ENCODE measurements at regions not wholly inside any gene's neighbourhood (a gene's known extent, or its start where the extent isn't known, plus 50 kb on each side); places are given as distances from the start of the nearest gene placed in this dataset.

DNA sequence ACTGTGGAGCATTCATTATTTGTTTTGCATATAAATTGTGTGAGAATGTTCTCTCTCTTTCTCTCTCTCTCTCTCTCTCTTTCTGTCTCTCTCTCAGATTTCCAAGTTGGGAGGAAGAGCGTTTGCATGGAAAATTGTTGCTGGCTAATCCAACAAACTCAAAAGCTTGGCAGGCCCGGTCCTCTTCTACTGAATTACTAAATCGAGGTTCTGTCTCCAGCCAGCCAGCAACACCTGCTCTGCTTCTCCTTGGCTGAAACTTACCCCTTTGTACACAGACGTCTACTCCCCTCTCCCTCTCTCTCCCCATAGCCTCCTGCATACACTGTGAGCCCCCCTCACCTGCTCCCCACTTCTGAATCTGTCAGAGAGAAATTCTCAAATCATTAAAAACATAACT, 996.4 kb upstream of the AUTS2 start:
- WGBS, 2 donors = 54 to 70% methylated on average over 4 of the region's 4 CpGs
- TF ChIP-seq EP300 (IDR thresholded peaks at IDR 0.05) = no peak
- no peak for TF ChIP-seq POLR2AphosphoS5 (IDR thresholded peaks at IDR 0.05)
- TF ChIP-seq POLR2A (IDR thresholded peaks at IDR 0.05) = no peak
- TF ChIP-seq, protein P1, sequence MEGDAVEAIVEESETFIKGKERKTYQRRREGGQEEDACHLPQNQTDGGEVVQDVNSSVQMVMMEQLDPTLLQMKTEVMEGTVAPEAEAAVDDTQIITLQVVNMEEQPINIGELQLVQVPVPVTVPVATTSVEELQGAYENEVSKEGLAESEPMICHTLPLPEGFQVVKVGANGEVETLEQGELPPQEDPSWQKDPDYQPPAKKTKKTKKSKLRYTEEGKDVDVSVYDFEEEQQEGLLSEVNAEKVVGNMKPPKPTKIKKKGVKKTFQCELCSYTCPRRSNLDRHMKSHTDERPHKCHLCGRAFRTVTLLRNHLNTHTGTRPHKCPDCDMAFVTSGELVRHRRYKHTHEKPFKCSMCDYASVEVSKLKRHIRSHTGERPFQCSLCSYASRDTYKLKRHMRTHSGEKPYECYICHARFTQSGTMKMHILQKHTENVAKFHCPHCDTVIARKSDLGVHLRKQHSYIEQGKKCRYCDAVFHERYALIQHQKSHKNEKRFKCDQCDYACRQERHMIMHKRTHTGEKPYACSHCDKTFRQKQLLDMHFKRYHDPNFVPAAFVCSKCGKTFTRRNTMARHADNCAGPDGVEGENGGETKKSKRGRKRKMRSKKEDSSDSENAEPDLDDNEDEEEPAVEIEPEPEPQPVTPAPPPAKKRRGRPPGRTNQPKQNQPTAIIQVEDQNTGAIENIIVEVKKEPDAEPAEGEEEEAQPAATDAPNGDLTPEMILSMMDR (IDR thresholded peaks at IDR 0.05) = no peak
- peaks cover 0 to 8% (median 0%) of the 10 kb centered on the region in 4 donors for H3K4me1 ChIP-seq
- DNase-seq = no peak
- intact Hi-C loops (cut with DNase I) = no loop called here
- no peak overlapping the region for H3K4me3 ChIP-seq
- no peaks in the 10 kb centered on the region for H3K27me3 ChIP-seq
- H3K36me3 ChIP-seq = no peaks in the 10 kb centered on the region
- no peak overlapping the region for H3K27ac ChIP-seq
- no peaks in the 10 kb centered on the region for H3K9me3 ChIP-seq

DNA sequence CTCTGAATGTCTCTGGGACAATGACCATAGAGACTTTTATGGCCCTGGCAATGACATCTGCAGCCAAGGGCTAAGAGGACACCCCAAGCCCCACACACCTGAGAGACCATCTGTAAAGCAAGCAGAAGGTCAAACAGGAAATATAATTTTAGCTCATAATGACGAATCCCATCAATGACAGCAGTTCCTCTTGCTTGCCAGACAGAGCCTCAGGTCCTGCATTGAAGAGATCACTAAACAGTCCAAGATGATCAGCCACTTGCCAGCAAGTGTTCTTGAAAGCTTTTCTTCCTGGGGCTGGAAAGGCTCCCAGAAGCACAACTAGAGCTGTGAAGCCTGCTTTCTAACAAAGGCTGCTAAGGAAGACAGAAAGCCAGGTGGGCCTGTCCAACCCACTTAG, 993.7 kb upstream of the AUTS2 start:
- H3K36me3 ChIP-seq = no peaks in the 10 kb centered on the region
- peaks cover 0 to 8% (median 0%) of the 10 kb centered on the region in 4 donors for H3K4me1 ChIP-seq
- H3K27ac ChIP-seq = no peak overlapping the region
- intact Hi-C loops (cut with DNase I) = no loop called here
- no peaks in the 10 kb centered on the region for H3K27me3 ChIP-seq
- no peak overlapping the region for H3K4me3 ChIP-seq
- TF ChIP-seq, protein P1 (IDR thresholded peaks at IDR 0.05) = no peak
- TF ChIP-seq POLR2AphosphoS5 (IDR thresholded peaks at IDR 0.05) (no peak), EP300 (IDR thresholded peaks at IDR 0.05) (no peak), POLR2A (IDR thresholded peaks at IDR 0.05) (no peak)
- H3K9me3 ChIP-seq = peaks cover 0 to 15% (median 8%) of the 10 kb centered on the region in 4 donors
- 36 to 46% methylated on average over 1 of the region's 1 CpG for WGBS, 2 donors
- DNase-seq = no peak

DNA sequence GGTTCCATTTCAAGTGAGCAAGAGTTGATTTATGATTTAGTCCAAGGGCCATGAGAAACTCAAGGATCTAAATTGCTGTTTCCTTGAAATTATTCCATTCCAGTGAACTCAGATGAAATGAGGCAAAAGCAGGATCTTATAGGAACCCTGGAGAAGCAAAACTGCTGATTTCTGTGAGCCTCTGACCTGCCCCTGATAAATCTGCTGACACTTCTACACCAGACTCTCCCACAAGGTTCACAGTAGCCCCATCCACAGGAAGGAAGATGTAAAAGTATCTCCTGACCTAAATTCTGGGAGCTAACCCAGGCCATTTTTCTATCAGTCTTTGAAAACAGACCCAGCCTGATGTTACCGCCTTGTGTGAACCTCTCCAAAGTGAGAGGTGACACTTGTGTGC, 987.6 kb upstream of the AUTS2 start:
- TF ChIP-seq, protein P1 (IDR thresholded peaks at IDR 0.05) = no peak
- TF ChIP-seq EP300 (IDR thresholded peaks at IDR 0.05) = no peak
- TF ChIP-seq POLR2A (IDR thresholded peaks at IDR 0.05) = no peak
- no peak for TF ChIP-seq POLR2AphosphoS5 (IDR thresholded peaks at IDR 0.05)
- 81 to 84% methylated on average over 1 of the region's 1 CpG for WGBS, 2 donors
- intact Hi-C loops (cut with DNase I) = no loop called here
- no peak overlapping the region for H3K27ac ChIP-seq
- peaks cover 0 to 17% (median 10%) of the 10 kb centered on the region in 4 donors for H3K9me3 ChIP-seq
- no peaks in the 10 kb centered on the region for H3K36me3 ChIP-seq
- no peak for DNase-seq
- no peaks in the 10 kb centered on the region for H3K27me3 ChIP-seq
- H3K4me3 ChIP-seq = no peak overlapping the region
- peaks cover 0 to 1% (median 0%) of the 10 kb centered on the region in 4 donors for H3K4me1 ChIP-seq

DNA sequence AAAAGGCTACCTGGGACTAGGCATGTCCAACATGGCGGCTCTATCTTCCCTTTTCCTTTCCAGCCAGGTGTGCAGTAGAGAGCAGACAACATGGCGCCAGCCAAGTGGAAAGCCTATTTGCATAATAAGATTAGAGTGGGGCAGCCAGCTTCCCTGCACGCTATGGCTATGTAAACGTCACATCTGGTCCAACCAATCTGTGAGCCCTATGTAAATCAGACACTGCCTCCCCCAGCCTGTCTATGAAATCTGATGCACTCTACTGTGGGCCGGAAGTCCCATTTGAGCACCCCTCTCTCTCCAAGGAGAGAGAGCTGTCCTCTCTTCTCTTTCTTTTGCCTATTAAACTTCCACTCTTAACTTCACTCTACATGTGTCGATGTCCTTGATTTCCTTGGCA, 984.9 kb upstream of the AUTS2 start:
- H3K4me3 ChIP-seq = no peak overlapping the region
- H3K36me3 ChIP-seq = no peaks in the 10 kb centered on the region
- no peaks in the 10 kb centered on the region for H3K4me1 ChIP-seq
- WGBS, 2 donors = 80 to 82% methylated on average over 6 of the region's 6 CpGs
- DNase-seq = no peak
- no peak overlapping the region for H3K27ac ChIP-seq
- H3K27me3 ChIP-seq = no peaks in the 10 kb centered on the region
- TF ChIP-seq POLR2A (IDR thresholded peaks at IDR 0.05) = no peak
- no peak for TF ChIP-seq POLR2AphosphoS5 (IDR thresholded peaks at IDR 0.05)
- peaks cover 0 to 19% (median 15%) of the 10 kb centered on the region in 4 donors for H3K9me3 ChIP-seq
- intact Hi-C loops (cut with DNase I) = no loop called here

DNA sequence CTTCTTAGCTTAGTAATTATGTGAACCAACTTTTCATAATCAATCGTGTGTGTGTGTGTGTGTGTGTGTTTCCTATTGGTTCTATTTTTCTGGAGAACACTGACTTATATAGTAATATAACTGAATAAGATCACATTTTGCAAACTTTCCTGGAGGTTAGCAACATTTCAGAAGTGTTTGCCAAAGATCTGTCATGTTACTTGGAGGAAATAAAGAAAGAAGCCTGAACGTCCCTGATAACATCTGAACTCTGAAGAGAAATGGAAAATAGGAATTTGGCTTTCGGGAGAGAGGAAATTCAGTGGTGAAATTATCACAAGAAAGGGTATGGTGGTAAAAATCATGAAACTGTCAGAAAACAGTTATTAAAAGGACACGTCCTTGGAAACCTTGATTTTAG, 984.4 kb upstream of the AUTS2 start:
- no peaks in the 10 kb centered on the region for H3K27me3 ChIP-seq
- no peak overlapping the region for H3K4me3 ChIP-seq
- no peak for DNase-seq
- H3K36me3 ChIP-seq = no peaks in the 10 kb centered on the region
- intact Hi-C loops (cut with DNase I) = no loop called here
- no peaks in the 10 kb centered on the region for H3K4me1 ChIP-seq
- 40 to 55% methylated on average over 4 of the region's 4 CpGs for WGBS, 2 donors
- peaks cover 0 to 14% (median 11%) of the 10 kb centered on the region in 4 donors for H3K9me3 ChIP-seq
- TF ChIP-seq, protein P1 (IDR thresholded peaks at IDR 0.05) = no peak
- H3K27ac ChIP-seq = no peak overlapping the region
